GM12873 (cell line): ENCODE measurements at regions not wholly inside any gene's neighbourhood (a gene's known extent, or its start where the extent isn't known, plus 50 kb on each side); places are given as distances from the start of the nearest gene placed in this dataset.

Experiments used
- TF ChIP-seq, protein P1 (sequence below): IDR thresholded peaks from 2 replicates; pipeline ENCODE4 v1.5.1; 2012; ENCODE audit warnings: low read depth, mild to moderate bottlenecking, moderate library complexity, low read length, control low read depth; ENCODE audit not compliant: insufficient read depth; ENCODE audit errors: missing control alignments

DNA sequence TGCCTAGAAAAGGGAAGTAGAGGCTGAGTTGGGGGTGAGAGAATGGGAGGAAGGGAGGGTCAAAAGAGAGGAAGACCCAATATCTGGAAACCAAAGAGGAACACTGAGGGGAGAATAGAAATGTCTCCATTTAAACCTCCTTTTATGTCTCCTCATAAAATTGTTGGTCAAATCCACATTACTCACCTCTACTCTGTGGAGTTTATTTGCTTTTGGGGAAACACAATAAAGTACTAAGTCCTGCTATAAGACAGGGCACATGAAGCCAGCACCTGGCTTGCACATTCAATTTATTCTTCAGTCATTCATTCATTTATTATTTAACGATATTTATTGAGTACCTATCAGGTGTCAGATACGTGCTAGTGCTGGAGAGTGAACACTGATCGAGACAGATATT, 60.3 kb upstream of the NFE2L2 start:
- TF ChIP-seq, protein P1, sequence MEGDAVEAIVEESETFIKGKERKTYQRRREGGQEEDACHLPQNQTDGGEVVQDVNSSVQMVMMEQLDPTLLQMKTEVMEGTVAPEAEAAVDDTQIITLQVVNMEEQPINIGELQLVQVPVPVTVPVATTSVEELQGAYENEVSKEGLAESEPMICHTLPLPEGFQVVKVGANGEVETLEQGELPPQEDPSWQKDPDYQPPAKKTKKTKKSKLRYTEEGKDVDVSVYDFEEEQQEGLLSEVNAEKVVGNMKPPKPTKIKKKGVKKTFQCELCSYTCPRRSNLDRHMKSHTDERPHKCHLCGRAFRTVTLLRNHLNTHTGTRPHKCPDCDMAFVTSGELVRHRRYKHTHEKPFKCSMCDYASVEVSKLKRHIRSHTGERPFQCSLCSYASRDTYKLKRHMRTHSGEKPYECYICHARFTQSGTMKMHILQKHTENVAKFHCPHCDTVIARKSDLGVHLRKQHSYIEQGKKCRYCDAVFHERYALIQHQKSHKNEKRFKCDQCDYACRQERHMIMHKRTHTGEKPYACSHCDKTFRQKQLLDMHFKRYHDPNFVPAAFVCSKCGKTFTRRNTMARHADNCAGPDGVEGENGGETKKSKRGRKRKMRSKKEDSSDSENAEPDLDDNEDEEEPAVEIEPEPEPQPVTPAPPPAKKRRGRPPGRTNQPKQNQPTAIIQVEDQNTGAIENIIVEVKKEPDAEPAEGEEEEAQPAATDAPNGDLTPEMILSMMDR, result no peak

GRCh38 chr2:177325554-177325953, 61.0 kb upstream of the NFE2L2 start:
- TF ChIP-seq, protein P1, result no peak

- TF ChIP-seq, protein P1, result no peak
These were observed 61.5 kb upstream of the NFE2L2 start for GRCh38 chr2:177326005-177326404.

- TF ChIP-seq, protein P1, result no peak
These were observed 62.1 kb upstream of the NFE2L2 start for GRCh38 chr2:177326591-177326990.

DNA sequence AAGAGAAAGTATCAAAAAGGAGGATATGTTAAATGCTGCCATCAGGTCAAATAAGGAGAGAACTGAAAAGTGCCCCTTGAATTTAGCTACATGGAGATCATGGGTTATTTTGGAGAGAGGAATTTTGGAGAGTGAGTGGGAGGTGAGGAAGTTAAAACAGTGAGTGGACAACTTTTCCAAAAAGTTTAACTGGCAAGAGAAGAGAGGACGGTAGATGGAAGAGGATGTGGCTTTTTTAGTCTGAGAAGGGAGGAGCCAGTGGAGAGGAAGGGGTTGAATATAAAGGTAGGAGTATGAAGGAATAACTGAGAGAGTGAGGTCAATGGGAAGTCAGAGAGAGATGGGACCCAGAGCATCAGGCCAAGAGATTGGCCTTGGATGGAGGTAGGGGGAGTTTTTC, 62.5 kb upstream of the NFE2L2 start:
- TF ChIP-seq, protein P1, result no peak

DNA sequence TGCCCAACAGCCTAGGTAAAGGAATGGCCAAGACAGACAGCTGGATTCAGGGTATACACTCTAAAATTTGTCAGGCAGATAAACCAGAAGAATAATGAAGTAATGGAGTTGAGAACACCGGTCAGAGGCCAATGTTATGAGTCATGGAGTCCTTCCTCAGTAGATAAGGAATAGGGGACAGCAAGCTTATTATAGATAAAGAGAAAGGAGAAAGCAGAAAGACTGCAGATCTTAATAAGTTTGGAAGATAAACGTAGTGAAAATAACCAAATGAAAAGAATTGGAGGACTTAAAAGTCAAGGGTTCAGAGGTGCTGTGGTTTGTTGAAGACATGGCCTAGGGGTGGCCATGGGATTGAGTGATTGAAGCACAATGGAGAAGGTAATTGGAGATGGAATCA, 63.5 kb upstream of the NFE2L2 start:
- TF ChIP-seq, protein P1, result no peak

DNA sequence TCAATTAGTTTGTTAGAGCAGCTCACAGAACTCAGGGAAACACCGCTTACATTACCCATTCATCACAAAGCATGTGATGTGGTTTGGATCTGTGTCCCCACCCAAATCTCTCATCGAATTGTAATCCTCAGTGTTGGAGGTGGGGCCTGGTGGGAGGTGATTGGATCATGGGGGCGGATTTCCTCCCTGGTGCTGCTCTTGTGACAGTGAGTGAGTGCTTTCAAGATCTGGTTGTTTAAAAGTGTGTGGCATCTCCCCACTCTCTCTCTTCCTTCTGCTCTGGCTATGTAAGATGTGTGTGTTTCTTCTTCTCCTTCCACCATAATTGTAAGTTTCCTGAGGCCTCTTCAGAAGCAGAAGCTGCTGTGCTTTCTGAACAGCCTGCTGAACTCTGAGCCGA, 63.5 kb upstream of the AGPS start:
- TF ChIP-seq, protein P1, result no peak
